Hematopoietic multipotent progenitor cell treated with erythropoietin and hydrocortisone succinate and interleukin-3 and kit ligand, for 4 days (in vitro differentiated cells): ENCODE measurements at regions not wholly inside any gene's neighbourhood (a gene's known extent, or its start where the extent isn't known, plus 50 kb on each side); places are given as distances from the start of the nearest gene placed in this dataset.

ENCODE experiments used
- DNase-seq: peaks from one replicate; pipeline ENCODE4 v3.0.0-alpha.2; 2015

- DNase-seq, result no peak
Observed at GRCh38 chr5:89281766-89282553, 399.0 kb upstream of the MEF2C start.

- DNase-seq, result no peak
Observed at GRCh38 chr5:89281211-89281610, 398.2 kb upstream of the MEF2C start.

DNA sequence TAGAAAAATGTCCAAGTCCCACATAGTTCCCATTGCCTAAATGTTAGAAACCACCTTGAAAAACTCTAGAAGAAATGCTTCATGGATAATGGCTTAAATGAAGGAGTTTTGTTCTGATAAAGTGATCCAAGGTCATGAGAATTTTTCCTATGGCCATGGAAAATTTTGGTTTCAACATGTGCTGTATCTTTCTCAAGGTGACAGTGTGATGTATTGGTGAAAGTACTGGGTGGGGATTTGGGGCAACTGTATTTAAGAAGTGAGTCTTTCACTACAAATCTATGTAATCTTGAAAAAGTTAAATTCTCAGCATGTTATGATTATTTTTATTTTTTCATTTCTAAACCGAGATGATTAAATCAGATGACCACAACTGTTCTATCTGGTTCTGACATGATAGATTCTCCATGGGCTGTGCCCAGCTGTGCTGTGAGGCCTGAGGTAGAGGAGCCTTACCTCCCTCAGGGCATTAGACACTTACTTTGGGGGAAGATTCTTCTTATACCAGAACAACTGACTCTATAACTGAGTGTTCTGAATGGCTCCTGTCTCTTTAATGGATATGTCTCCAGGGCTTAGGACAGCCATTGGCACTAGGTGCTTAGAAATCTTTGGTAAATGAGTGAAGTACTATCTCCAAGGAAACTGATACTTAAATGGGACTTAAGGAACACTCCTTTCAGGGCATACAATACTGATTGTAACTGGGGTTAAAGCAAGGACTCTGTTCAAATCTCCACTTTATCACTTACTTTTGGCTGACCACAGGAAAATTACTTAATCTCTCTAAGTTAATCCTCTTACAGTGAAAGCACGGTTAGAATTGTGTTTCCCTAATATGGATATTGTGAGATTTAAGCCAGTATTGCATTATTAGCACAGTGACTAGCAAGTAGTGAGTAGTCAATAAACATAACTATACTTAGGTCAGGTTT, 397.4 kb upstream of the MEF2C start:
- DNase-seq, result peak; percentile 39

- DNase-seq, result peak; percentile 62
Observed at GRCh38 chr5:89279391-89280036, 396.5 kb upstream of the MEF2C start.

GRCh38 chr5:89277816-89278215, 394.8 kb upstream of the MEF2C start:
- DNase-seq, result no peak

- no peak for DNase-seq
Observed at GRCh38 chr5:89276566-89277305, 393.8 kb upstream of the MEF2C start.

DNA sequence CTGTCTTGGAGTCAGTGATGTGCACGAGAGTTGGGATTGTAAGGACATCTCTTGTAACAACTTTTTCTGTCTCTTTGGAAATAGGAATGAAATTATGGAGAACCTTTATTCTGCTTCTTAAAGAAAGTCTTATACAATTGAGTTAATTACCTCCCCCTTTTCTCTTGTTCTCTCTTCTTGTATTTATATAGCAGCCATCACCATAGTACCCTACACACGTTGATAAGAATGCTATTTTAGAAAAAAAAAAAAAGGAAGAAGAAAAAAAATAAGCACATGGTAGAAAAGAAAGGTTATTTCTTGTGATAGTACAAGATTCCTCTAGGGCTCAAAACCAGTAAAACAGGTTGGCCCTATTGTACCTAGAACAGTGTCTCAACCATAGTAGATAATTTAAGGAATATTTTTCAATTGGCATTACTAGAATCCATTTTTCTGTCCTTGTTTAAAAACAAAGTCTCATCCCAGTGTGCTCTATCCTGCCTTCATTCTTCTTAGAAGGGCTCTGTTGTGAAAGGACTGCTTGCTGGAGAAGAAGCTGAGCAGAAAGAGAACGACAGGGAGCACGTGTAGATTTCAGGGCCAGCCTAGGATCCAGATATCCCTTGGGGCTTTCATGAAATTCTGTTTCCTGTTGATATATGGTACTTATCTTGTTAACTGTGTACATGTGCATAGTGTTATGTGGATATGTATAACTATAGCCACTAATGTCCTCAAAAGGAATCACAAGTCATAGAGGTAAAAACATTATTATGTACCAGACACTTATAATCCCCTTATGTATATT, 392.3 kb upstream of the MEF2C start:
- DNase-seq, result peak; percentile 88

DNA sequence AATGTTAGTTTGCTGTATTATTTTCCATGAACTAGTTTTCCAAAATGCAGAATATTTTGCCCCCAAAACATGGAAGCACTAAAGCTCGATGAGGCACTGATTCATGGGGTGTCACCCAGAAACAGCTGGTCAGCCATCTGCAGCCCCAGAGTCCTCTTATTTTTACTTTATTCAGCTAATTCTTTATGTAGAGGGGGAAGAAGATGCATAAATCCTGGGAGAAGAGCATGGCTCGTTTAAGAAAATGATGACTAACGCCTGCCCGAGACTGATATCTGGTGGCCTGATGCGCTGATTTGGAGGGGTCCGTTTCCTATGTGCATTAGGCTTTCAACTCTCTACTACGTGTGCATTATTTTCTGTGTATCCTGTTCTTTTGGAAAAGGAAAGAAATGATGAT, 390.3 kb upstream of the MEF2C start:
- peak; percentile 43 for DNase-seq

DNA sequence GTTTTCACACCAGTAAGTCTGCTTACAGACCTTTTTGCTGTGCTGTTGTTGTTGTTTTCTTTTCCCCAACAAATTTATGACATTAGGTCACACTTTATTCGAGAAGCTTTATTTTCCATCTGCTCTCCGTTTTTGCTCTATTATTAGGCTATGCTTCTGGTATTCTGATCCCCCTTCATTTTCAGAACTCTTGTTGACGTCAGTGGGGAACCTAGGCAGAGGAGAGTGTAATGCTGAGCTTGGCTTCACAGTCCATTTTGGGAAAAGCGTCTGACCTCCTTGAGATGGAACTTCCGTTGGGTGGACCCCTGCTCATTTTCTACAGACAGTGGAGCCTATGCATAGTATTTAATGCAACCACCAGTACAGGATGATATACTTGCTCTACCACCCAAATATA, 387.9 kb upstream of the MEF2C start:
- peak; percentile 9 for DNase-seq

DNA sequence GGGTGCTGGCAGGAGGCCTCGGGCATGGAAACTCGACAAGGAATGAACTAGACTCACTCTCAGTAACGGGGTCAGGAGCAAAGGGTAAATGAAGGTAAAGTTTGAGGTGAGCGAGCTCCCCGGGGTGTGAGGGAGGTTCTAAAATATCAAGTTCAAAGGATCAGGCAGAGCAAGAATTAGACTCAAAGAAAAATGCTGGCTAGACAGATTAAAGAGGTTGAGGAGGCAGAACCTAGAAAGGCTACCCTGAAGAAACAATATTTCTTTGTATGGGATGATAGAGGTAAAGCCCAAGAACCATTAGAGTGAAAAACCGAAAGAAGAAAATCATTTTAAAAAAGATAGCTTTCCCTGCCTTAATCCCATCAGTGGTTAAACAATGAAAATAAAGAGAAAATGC, 386.7 kb upstream of the MEF2C start:
- no peak for DNase-seq

DNA sequence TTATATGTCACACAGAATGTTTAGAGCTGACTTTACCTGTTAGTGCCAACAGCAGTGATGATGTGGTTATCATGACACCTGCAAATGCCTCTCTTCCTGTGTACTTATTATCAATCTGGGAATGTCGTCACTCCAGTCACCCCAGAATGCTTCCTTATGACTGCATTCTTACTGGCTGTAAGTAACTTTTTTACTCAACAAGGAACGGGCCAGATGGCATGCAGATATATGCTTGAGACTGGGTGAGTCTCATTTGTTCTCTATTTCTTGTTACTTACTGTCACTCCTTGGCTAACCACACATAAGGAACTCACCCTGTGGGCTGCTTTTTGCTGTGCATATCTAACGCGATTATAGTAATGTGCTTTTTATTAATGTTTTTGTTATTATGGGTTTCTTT, 385.5 kb upstream of the MEF2C start:
- DNase-seq, result peak; percentile 88

- peak; percentile 28 for DNase-seq
Observed at GRCh38 chr5:89267788-89268187, 384.8 kb upstream of the MEF2C start.

DNA sequence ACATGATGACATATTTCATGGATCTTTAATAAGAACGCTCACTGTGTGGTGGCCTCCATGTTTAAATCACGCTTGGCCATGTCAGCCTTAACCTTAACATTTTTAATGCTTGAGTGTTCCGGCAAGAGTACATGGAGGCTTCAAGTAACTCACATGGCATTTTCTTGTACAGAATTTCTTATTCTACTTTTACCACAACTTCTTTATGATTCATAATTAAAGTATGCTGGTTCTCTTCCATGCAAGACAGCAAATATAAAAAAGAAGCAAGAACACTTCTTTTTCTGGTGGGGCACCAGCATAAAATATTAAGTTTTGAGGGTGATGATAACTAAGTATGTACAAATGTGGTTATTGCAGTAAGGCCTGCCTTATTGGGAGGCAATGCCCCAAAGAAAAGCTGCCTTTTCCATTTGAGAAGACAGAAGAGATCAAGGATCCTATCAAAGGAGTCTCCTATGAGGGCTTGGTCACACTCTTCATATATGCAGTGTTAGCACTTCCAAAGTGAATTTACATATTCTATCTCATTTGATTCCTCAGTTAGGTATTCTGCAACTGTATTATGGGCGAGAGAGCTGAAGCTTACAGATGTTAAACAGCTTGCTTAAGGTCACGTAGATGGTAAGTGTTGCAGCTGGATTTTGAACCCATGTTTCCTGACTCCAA, 382.7 kb upstream of the MEF2C start:
- DNase-seq, result no peak

- DNase-seq, result no peak
Observed at GRCh38 chr5:89263846-89264245, 380.9 kb upstream of the MEF2C start.

DNA sequence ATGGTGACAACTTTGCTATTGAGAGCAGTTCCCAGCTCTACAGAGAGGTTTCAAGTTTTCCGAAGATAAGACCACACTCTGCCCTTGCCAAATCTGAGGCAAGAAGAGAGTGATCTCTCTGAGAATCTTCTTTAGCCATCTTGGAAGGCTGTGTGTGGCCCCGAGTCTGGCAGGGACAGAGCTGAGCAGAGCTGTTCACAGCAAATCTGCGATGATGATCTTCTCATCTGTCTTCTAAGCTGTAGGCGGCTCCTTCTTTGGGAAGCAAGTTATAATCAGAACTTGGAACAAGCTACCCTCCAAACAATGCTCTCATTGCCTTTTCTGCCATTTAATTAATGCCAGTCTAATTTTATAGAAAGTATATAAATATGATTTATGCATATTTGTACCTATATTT, 379.0 kb upstream of the MEF2C start:
- no peak for DNase-seq

DNA sequence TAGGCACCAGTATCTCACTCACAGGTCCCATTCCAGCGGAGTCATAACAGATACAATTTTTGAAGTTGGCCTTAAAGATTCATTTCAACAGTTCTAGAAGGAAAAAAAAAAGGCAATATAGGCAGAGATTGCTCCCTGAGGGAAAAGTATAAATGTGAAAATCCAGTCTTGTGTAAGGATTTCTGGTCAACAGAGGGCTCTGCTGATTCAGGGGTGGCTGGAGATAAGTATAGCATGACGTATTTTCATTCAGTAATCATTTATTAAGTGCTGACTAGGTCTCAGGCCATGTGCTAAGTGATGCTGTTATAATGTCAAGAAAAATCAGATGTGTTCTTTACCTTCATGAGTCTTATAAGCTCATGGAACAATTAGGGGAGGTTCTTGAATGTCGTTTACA, 377.3 kb upstream of the MEF2C start:
- peak; percentile 26 for DNase-seq

- DNase-seq, result peak; percentile 76
Observed at GRCh38 chr5:89255845-89256463, 373.0 kb upstream of the MEF2C start.

DNA sequence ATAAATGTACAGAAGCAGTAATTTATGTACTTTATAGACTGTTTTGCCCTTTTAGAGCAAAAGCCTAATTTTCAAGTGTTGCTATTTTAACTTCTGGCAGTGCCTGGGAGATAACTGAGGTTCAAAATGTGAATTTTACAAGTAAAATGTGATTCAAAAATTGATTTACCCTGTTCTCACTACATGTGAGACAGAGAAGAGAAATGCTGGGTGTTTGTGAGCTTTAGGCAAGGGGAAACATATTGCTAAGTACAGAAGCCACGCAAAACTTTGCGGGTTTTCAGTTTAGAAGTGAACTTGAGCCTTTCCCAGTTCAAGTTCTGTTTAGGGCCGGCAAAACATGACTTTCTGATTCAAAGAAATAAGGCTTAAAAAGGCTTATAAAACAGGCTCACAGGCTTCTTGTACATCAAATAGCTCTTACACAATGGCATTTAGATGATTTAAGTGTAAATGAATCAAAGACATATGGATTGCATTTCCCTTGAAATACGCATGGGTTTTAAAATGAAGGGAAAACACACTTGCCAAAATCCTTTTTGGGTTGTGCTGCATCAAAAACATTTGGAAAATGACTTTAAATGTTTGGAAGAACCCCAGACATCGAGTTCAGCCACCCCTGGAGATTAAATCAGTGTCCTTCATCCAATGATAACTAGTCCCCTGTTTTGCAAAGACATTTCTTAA, 370.8 kb upstream of the MEF2C start:
- DNase-seq, result no peak

DNA sequence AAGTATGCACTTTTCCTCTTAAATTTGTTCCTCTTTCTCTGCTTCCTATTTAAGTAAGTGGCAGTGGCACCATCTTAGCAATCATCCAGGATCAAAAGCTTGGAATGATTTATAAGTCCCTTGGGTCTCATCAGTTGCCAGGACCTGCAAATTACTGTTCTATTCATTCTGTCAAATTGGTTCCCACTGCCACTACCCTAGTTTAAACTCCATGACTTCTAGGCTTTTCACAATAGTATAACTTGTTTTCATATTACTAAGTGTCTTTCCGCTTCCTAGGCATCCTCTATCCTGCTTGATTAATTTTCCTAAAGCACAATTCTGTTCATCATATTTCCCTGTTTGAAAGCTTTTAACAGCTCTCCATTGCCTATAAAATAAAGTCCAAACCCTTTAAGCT, 363.9 kb upstream of the MEF2C start:
- no peak for DNase-seq

GRCh38 chr5:89246252-89246651, 363.3 kb upstream of the MEF2C start:
- peak; percentile 63 for DNase-seq
